ENCODE measurements at regions not wholly inside any gene's neighbourhood (a gene's known extent, or its start where the extent isn't known, plus 50 kb on each side); places are given as distances from the start of the nearest gene placed in this dataset.
A peak's percentile ranks its signal among the peaks of the same experiment; 100 is the strongest.

- TF ChIP-seq MYC (IDR thresholded peaks at IDR 0.05; ENCODE audit: low read depth, low read length) (no peak), CTCF (IDR thresholded peaks at IDR 0.05; ENCODE audit: extremely low read depth in 1 of 2, insufficient read depth in 1 of 2, low read depth in 1 of 2, low read length in 2 of 2) (no peak), MAX (IDR thresholded peaks at IDR 0.05; ENCODE audit: insufficient read depth, insufficient read length) (no peak), JUN (IDR thresholded peaks at IDR 0.05; ENCODE audit: borderline replicate concordance, insufficient read depth, insufficient read length, low read depth) (no peak), GATA2 (IDR thresholded peaks at IDR 0.05; ENCODE audit: insufficient read depth, insufficient read length, low read depth, low read length) (no peak), EZH2 (IDR thresholded peaks at IDR 0.05; ENCODE audit: borderline replicate concordance, low read depth, low read length, severe bottlenecking) (no peak), POLR2A (IDR thresholded peaks at IDR 0.05; ENCODE audit: low read depth, low read length) (no peak), POLR2AphosphoS5 (IDR thresholded peaks at IDR 0.05; ENCODE audit: insufficient read depth, low read depth, low read length) (no peak), FOS (IDR thresholded peaks at IDR 0.05; ENCODE audit: borderline replicate concordance, insufficient read depth, low read length) (no peak)
- no peak overlapping the region for H3K9ac ChIP-seq (replicated peaks; ENCODE audit: extremely low read depth, insufficient read depth, low read length)
- dilution Hi-C loops (cut with MboI; ENCODE audit: extremely low pct_ligation_motif_present, low sequenced_read_pairs) (no loop called here), intact Hi-C loops (cut with micrococcal nuclease) (no loop called here)
- H3K4me3 ChIP-seq (replicated peaks in 1 of 3; ENCODE audit: insufficient read depth in 1 of 3, low read depth in 1 of 3, low read length in 3 of 3): no peak overlapping the region
- no TSS peak for BruUV-seq (replicated peaks)
- no peak for DNase-seq (ENCODE audit: low read depth, low spot score)
- POLR2A ChIA-PET: no interaction called here
- CTCF ChIA-PET: no interaction called here
- H2AFZ ChIP-seq (ENCODE audit: low read depth, low read length): no peak overlapping the region
- H3K4me1 ChIP-seq (ENCODE audit: control insufficient read depth, extremely low read depth, insufficient read depth, low read length): no peaks in the 10 kb centered on the region
- no peak for FAIRE-seq
- no peaks in the 10 kb centered on the region for H3K27me3 ChIP-seq (ENCODE audit: control insufficient read depth in 2 of 2, insufficient read depth in 2 of 2, low read length in 2 of 2)
- no peaks in the 10 kb centered on the region for H3K36me3 ChIP-seq (ENCODE audit: control insufficient read depth in 2 of 2, extremely low read depth in 1 of 2, insufficient read depth in 2 of 2, low read length in 2 of 2)
- no peaks in the 10 kb centered on the region for H3K9me3 ChIP-seq (replicated peaks; ENCODE audit: control insufficient read depth, insufficient read depth, low read length)
- no peaks in the 10 kb centered on the region for H4K20me1 ChIP-seq (replicated peaks; ENCODE audit: control insufficient read depth, extremely low read depth, insufficient read depth, low read length)
- no peaks in the 10 kb centered on the region for H3K9me1 ChIP-seq (replicated peaks; ENCODE audit: control insufficient read depth, extremely low read depth, insufficient read depth, low read length)
- H3K4me2 ChIP-seq (ENCODE audit: insufficient read depth, low read length): no peak overlapping the region
- no peaks in the 10 kb centered on the region for H3K79me2 ChIP-seq (ENCODE audit: control insufficient read depth, insufficient read depth, low read length)
- H3K27ac ChIP-seq (ENCODE audit: insufficient read depth, low read depth, low read length): no peak overlapping the region
Observed at GRCh38 chr16:50853329-50853728, 111.4 kb downstream of the CYLD start.

Small RNA genes in the stretch of these regions (small RNA-seq; reads per million reads assigned to genes)
- gene RNA5SP426 (ENCODE audit: insufficient read depth, insufficient read length, low read depth, low replicate concordance): 13.8 reads per million, percentile 70 among the genes with 10 or more reads in this experiment

Data from endothelial cell of umbilical vein (primary cell).